Neural crest cell (in vitro differentiated cells): ENCODE measurements at regions not wholly inside any gene's neighbourhood (a gene's known extent, or its start where the extent isn't known, plus 50 kb on each side); places are given as distances from the start of the nearest gene placed in this dataset.
"Not testable (repeated sequence)": the region's sequence is repeated elsewhere in the genome, so short reads cannot be mapped to it uniquely, and the experiment has no call there.

ENCODE experiments used
- DNase-seq: peaks from one replicate; pipeline ENCODE4 v3.0.0; 2021; ENCODE audit warnings: low read depth, mixed read lengths, low spot score
- H3K27ac Mint-ChIP-seq: one replicate; pipeline ENCODE4 v1.8.0; 2021; ENCODE audit warnings: mild to moderate bottlenecking, mixed read lengths; ENCODE audit not compliant: unreplicated experiment
- H3K27me3 Mint-ChIP-seq: 2 replicates; pipeline ENCODE4 v1.8.0; 2021; ENCODE audit warnings: low read depth, mild to moderate bottlenecking, mixed read lengths
- H3K36me3 Mint-ChIP-seq: 2 replicates; pipeline ENCODE4 v1.8.0; 2021; ENCODE audit warnings: low read depth, mild to moderate bottlenecking, mixed read lengths
- H3K4me1 Mint-ChIP-seq: 2 replicates; pipeline ENCODE4 v1.8.0; 2021; ENCODE audit warnings: mixed read lengths
- H3K4me3 Mint-ChIP-seq: one replicate; pipeline ENCODE4 v1.8.0; 2021; ENCODE audit warnings: mild to moderate bottlenecking, mixed read lengths
- H3K9me3 Mint-ChIP-seq: 2 replicates; pipeline ENCODE4 v1.8.0; 2021; ENCODE audit warnings: mixed read lengths
- TF ChIP-seq, protein P1 (sequence below): fragments of 200-600 bp; sonication (generic); conservative IDR thresholded peaks from 2 replicates; pipeline ENCODE4 v1.5.0; 2021; ENCODE audit warnings: antibody characterized with exemption, mild to moderate bottlenecking

DNA sequence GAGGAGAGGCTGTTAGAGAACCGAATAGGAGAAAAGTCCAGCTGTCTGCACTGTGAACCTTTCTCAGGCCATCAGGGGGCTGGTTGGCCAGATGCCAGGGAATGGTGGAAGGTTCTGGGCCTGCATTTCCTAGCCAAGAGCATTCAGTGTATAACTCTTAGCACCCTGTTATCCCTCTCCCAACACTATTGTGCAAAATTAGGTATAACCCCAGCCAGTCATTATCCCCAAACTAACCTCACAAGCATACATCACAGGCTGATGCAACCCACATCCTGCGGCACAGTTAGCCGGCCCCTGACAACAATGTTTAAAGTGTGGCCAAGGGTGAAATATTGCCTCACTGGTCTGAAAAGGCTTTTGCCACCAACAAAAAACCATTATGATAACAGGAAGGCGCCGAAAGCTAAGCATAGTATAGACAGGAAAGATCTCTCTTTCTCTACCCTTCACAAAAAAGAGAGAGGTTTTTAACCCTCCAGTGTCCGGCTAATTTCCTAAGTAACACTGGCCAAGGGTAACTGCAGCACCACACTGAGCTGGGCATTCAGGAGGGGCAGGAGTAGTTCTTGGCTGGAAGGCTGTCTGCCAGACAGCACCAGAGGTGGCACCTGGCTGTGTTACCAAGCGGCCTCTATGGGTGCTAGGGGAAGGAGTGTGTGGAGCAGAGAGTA is 77.3 kb upstream of the BCAR3 start:
- H3K4me3 Mint-ChIP-seq: no peak overlapping the region
- H3K4me1 Mint-ChIP-seq: peaks cover 50% of the 10 kb centered on the region
- H3K27ac Mint-ChIP-seq: peak overlapping the region; percentile 68
- TF ChIP-seq, protein P1, sequence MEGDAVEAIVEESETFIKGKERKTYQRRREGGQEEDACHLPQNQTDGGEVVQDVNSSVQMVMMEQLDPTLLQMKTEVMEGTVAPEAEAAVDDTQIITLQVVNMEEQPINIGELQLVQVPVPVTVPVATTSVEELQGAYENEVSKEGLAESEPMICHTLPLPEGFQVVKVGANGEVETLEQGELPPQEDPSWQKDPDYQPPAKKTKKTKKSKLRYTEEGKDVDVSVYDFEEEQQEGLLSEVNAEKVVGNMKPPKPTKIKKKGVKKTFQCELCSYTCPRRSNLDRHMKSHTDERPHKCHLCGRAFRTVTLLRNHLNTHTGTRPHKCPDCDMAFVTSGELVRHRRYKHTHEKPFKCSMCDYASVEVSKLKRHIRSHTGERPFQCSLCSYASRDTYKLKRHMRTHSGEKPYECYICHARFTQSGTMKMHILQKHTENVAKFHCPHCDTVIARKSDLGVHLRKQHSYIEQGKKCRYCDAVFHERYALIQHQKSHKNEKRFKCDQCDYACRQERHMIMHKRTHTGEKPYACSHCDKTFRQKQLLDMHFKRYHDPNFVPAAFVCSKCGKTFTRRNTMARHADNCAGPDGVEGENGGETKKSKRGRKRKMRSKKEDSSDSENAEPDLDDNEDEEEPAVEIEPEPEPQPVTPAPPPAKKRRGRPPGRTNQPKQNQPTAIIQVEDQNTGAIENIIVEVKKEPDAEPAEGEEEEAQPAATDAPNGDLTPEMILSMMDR: no peak
- DNase-seq: no peak
- no peaks in the 10 kb centered on the region for H3K27me3 Mint-ChIP-seq
- peaks cover 13% of the 10 kb centered on the region for H3K9me3 Mint-ChIP-seq
- peaks cover 3% of the 10 kb centered on the region for H3K36me3 Mint-ChIP-seq

- peak overlapping the region; percentile 25 for H3K27ac Mint-ChIP-seq
- TF ChIP-seq, protein P1: no peak
- H3K9me3 Mint-ChIP-seq: peaks cover 9% of the 10 kb centered on the region
- peaks cover 57% of the 10 kb centered on the region for H3K4me1 Mint-ChIP-seq
- H3K27me3 Mint-ChIP-seq: no peaks in the 10 kb centered on the region
- no peak overlapping the region for H3K4me3 Mint-ChIP-seq
- DNase-seq: no peak
- peaks cover under 1% of the 10 kb centered on the region for H3K36me3 Mint-ChIP-seq
Observed at GRCh38 chr1:93757256-93758036, 75.8 kb upstream of the BCAR3 start.

GRCh38 chr1:93756657-93757056 is 75.0 kb upstream of the BCAR3 start:
- H3K27me3 Mint-ChIP-seq: no peaks in the 10 kb centered on the region
- DNase-seq: no peak
- no peaks in the 10 kb centered on the region for H3K36me3 Mint-ChIP-seq
- peaks cover 4% of the 10 kb centered on the region for H3K9me3 Mint-ChIP-seq
- H3K4me3 Mint-ChIP-seq: no peak overlapping the region
- TF ChIP-seq, protein P1: no peak
- H3K27ac Mint-ChIP-seq: no peak overlapping the region
- peaks cover 57% of the 10 kb centered on the region for H3K4me1 Mint-ChIP-seq

DNA sequence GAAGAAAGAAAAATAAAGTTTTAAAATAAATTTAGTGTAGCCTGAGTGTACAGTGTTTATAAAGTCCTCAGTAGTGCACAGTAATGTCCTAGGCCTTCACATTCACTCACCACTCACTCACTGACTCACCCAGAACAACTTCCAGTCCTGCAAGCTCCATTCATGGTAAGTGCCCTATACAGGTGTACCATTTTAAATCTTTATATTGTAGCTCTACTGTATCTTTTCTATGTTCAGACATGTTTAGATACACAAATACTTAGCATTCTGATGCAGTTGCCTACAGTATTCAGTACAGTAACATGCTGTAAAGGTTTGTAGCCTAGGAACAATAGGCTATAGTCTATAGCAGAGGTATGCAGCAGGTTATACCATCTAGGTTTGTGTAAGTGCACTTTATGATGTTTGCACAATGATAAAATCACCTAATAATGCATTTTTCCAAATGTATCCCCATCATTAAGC is 73.6 kb upstream of the BCAR3 start:
- not testable (repeated sequence) for DNase-seq, H3K4me3 Mint-ChIP-seq, H3K9me3 Mint-ChIP-seq, H3K27ac Mint-ChIP-seq, H3K36me3 Mint-ChIP-seq, H3K27me3 Mint-ChIP-seq
- peaks cover 64% of the 10 kb centered on the region for H3K4me1 Mint-ChIP-seq

- Mint-ChIP-seq H3K9me3 (peaks cover 4% of the 10 kb centered on the region), H3K36me3 (no peaks in the 10 kb centered on the region), H3K27me3 (no peaks in the 10 kb centered on the region), H3K27ac (peak overlapping the region; percentile 43), H3K4me3 (no peak overlapping the region), H3K4me1 (peaks cover 58% of the 10 kb centered on the region)
- no peak for DNase-seq
- TF ChIP-seq, protein P1: no peak
Observed at GRCh38 chr1:93753791-93754763, 72.4 kb upstream of the BCAR3 start.
